Testis (tissue), 2 donors: ENCODE measurements at regions not wholly inside any gene's neighbourhood (a gene's known extent, or its start where the extent isn't known, plus 50 kb on each side); places are given as distances from the start of the nearest gene placed in this dataset.

Experiments used
- CTCF ChIP-seq, 3 experiments: fragments of 450-650 bp in 2 of 3; fragments of 200-600 bp in 1 of 3; sonication (generic) in 1 of 3; IDR thresholded peaks; one replicate each; pipeline ENCODE4 v1.5.1; 2016 to 2019; ENCODE audit warnings: antibody characterized with exemption in 3 of 3, mild to moderate bottlenecking in 2 of 3, moderate library complexity in 1 of 3
- POLR2A ChIP-seq: fragments of 450-650 bp; IDR thresholded peaks from one replicate; pipeline ENCODE4 v1.6.1; 2017; ENCODE audit warnings: antibody characterized with exemption, mild to moderate bottlenecking, moderate library complexity

- TF ChIP-seq CTCF (IDR thresholded peaks at IDR 0.05) = no peak
- no peak for TF ChIP-seq POLR2A
These were observed 95.9 kb upstream of the TAF1B start for GRCh38 chr2:9747396-9747795.
